Endometrium (tissue), 2 donors: ENCODE measurements at regions not wholly inside any gene's neighbourhood (a gene's known extent, or its start where the extent isn't known, plus 50 kb on each side); places are given as distances from the start of the nearest gene placed in this dataset.

Source experiments
- FAIRE-seq: peaks from 2 replicates; lab custom pipeline; 2012; peaks lifted over from hg19 to GRCh38; lab: Jason Lieb, UNC
- donor health status: control.
- donor health status: control.

DNA sequence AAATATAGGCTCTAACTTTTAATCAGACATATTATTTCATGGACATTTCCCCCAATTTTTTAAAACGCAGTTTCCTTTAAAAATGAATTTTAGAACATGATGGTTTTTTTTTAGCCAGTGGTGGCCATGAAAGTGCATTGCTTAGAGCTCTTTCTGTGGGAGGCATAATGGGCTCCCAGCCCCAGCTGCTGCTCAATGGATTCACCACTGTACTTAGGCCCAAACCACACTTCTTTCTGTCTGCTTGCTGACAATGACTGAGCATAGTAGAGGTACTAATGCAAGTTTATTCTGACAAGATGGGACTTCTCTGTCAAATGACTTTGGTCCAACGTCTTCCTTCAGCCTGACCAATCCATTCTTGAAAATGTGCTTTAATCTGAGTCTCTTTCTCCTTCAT is 400.2 kb upstream of the GRIA3 start:
- no peak for FAIRE-seq

DNA sequence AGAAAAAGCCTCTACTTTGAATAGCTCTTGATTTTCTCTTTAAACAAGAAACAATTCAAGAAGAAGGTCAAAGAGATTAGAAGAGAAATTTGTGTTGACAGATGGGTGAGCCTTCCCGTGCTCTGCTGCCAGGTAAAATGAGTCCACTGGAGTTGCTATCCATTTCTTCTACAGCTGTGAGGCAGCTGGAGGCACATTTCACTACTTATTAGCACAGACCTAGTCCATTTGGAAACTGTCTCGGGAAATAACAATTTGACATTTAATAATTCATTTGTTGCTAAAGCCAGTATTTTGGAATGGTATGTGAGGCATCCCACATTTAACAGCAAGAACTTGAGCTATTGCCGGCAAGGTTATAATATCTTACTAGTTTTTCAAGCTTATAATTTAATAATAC is 396.8 kb upstream of the GRIA3 start:
- no peak for FAIRE-seq

DNA sequence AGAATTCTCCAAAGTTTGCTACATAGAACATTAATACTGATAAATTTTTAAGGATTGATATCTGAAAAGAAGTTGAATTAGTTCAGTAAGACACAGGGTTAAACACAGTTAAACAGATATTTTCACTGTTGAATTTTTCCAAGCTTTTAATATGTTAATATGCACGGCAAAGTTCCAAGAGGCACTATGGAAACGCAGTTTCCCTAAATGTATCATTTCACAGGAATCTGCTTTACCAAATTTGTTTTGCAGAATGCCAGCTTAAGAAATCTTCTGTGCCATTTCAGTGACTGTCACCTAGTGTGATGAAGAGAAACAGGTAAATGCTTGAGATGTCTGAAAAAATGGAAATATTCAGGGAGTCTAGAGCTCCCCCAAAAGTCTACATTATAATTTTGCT is 395.9 kb upstream of the GRIA3 start:
- FAIRE-seq = no peak

DNA sequence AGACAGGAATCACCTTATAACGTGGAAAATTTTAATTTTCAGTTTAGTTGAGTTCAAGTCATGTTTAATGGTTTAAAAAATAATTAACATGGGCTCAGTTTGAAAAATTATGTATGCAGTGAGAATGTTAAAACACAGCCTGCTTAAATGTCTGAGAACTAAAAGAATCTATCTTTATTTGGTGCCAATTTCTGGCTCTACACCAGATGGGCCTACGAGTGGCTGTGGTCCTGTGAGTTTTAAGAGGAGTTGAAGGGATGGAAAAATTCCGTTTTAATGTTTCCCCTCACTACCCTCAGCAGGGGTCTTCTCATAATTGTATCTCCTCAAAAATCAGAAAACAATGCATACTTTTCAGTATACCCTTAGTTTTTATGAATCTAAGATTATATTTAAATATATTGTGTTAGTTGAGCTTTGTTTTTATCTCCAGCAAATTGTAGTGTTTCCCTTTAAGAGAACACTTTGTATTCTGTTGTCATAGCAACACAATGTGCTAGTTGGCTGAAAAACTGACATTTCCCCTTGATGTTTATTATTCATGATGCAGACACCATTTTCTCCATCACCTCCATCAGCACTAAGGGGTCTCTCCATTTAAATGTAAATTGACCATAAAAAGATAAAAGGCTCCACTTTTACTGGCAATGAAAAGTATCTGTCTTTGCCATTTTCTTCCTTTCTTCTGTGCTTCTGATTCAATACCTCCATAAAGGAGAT is 393.5 kb upstream of the GRIA3 start:
- no peak for FAIRE-seq

DNA sequence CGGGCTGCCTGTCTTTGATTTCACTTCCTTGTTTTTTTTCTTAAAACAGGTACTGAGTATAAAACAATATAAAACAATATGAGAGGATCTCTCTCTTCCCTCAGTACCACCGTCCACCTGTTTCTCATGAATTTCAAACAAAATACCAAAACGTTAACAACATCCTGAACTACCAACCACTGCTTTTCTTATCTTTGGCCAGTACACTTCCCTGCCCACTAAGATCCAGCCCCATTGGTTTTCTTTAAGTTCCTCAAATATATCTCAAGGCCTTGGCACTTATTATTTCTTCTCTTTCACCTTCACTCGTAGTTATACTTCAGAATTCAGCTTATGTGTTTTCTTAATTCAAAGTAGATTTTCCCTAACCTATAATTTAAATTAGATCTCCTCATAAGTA is 370.2 kb upstream of the GRIA3 start:
- FAIRE-seq = no peak

DNA sequence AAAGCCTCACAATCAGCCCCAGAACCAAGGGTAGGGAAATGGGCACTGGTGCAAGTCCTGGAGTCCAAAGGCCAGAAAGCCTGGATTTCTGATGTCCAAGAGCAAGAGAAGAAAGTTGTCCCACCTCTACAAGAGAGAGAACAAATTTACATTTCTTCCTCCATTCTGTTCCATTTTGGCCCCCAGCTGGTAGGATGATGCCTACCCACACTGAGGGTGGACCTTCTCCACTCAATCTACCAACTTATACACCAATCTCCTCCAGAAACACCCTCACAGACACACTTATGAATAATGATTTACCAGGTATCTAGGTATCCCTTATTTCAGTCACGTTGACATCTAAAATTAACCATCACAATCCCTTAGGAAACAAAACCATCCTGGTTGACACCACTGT is 367.8 kb upstream of the GRIA3 start:
- FAIRE-seq = no peak

DNA sequence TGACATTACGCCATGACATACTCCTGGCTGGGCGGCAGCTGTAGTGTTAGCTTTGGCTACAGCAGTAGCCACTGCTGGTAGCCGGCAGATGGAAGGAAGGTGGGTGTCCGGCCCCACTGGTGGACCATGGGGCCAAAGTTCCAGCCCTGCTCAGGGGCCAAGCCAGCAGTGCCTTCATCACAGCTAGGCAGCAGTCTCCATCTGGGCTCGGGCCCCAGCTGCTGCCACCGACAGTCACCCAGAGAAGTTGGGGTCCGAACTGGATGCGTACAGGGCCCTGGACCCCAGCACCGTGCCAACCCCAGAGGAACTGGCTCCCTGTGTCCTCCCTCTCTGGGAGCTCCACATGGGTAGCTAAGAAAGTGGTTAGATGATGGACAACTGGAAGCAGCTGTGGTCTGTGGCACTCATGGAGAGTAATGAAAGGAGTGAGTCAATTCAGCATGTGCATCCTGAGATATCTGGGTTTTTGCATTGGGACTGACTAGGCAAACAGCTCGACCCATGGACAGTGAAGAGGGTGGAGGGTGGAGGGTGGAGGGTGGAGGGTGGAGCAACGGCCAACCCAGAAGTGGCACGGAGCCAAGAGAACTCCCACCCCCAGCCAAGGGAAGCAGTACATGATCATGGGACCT is 366.6 kb upstream of the GRIA3 start:
- no peak for FAIRE-seq

DNA sequence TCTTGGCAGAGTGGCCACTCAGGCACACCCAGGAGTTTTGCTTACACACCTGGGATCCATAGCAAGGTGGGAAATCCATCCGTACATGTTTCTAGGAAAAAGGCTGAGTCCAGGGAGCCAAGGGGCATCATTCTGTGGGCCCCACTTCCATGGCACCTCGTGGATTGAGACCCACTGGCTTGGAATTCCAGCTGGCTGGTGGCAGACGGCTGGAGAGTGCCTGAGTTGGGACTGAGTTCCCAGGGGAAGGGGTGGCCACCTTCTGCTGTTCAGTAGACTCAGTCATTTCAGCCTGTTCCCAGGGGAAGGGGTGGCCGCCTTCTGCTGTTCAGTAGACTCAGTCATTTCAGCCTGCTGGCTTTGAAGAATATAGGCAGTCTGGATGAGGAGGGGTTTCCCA is 366.0 kb upstream of the GRIA3 start:
- no peak for FAIRE-seq

DNA sequence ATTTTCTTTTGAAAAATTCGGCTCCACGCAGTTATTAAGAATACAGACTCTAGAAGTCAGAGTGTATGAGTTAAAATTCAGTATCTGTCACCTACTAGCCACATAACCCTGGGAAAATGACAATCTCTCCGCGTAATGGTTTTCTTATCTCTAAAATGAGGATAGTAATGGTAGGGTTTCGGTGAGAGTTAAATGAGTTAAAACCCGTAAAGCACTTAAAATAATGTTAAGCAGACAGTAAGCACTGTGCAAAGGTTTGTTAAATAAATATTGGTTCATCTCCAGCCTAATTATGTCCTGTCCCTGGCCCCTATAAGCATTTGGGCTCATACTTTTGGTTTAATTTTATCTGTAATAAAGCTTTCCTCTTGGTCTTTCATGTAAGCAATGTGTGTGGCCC is 350.8 kb upstream of the GRIA3 start:
- FAIRE-seq = no peak

DNA sequence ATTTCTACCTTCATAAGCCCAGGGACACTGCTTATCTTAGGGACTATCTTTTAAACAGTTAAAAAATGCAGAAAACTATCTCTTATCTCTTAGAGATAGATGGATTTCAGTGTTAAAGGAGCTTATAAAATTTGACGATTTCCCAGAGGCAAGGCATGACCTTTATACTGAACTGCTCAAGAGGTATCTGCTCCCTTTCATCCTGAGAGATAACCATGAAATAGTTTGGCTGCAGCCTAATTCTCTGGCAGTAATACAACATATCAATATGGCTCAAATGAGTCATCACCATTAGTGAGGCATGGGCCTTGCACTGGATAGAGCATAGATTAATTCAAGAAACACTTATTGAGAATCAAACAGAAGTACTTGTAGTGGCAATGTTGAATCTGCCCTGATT is 348.2 kb upstream of the GRIA3 start:
- no peak for FAIRE-seq

DNA sequence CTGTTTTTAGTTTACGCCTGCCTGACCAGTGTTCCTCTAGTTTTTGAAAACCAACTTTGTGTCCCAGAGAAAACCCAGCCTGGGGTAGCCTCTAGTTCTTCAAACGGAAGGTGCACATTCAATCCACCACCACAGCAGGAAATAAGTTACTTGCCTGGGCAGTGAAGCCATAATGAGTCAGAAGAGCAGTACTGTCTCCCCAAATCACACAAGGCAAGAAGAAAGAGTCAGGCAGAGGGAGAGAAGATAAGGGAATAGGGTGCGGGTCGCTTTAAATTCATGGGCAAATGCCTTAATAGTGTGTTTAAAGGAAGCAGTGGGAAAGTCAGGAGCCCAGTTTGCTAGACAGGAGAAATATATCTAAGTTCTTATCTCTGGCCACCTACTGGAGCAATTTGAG is 333.8 kb upstream of the GRIA3 start:
- FAIRE-seq = no peak

DNA sequence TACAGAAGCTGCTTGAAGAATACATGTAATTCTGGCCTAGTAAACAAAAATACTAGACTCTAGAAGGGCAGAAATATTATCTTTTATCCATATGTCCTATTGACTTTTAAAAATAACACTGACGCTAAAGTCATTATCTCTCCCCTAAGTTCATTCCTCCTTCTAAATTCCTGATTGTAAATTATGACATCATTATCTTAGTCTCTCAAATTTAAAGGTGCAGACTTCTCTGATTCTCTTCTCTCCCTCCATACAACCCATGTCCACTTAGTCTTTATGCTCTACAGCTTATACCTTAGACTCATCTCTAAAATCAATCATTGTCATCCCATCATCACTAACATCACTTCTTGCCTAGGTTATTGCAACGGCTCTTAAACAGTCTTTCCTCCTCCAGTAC is 327.9 kb upstream of the GRIA3 start:
- no peak for FAIRE-seq

DNA sequence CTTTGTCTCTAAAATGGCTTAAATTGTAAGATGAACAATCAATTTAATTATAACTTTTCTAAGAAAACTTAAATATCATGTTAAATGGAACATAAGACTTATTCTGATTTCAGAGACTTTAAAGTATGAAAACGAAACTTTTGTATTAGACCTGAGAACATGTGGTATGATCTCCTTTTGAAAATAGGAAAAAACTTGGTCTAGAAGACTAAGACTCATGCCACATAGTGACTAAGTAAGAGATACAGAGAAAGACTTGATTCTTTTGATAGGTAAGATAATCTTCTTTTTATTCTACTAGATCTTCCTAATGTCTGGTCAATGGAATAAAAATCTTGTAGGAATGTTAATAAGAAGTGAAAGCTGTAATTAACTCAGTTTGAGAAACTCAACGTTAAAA is 326.3 kb upstream of the GRIA3 start:
- no peak for FAIRE-seq

DNA sequence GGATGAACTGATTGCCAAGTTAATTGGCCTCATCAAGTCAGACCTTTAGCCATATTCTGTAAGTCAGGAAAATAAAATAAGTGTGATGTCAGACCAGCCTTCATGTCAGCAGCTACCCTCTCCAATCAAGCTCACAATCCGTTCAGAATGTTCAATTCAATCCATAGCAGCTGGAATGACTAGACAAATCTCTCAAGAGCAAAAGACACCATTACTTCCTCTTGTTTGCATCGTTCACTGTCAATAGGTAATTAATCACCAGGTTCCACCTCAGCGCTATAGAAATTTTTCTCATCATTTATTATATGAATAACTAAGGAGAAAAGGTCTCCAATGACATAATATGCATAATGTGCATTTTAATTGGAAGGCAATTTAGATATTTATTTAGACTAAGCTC is 321.0 kb upstream of the GRIA3 start:
- FAIRE-seq = no peak

DNA sequence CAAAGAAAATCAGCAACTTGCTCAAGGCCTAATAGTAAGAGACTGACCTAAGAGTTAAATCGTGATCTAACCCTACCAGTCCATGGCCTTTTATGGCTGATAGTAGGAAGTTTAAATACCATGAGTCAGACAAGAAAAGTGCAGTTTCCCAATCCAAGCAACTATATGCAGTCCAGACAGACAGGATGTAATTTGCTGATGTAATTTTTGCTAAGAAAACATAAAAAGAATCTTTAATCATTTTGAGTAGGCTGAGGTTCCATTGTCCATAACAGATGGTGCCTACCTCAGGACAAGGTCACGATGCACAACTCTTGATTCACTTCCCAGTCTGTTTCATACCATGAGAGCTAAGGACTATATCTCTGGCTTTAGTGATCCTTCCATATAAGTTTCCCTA is 317.5 kb upstream of the GRIA3 start:
- FAIRE-seq = no peak

DNA sequence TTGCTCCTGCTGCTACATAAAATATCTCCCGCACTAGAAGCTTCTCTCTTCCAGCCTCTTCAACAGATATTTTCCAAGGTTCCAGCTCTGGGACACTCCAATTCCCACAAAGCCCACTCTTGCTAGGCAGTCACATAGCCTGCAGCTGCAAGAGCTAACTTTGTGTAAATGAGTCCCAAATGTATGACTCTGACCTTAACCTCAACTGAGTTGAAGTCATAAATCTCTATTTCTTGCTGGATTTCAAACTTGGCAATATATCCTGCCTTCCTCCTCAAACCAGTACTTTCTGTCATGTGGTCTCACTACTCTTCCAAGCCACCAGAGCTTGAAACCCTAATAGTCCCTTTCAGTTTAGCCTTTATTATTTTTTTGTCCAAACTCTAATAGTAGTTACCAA is 315.4 kb upstream of the GRIA3 start:
- FAIRE-seq = no peak

DNA sequence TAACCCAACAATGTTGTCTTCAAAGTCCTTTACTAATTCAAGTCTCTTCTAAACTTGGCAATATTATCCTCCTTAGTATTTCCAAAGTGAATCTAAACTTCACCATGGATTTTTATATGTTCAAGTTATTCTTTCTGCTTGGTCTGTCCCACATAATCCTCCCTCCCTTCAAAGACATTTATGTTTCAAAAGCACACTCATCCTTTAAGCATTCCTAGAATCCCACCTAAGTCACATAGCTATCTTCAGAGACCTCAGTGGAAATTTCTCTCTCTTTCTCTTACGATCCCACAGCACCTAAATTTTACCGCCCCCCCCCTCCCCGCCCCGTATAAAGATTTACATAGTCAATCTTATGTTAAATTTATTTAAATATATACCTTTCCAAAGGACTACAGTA is 314.9 kb upstream of the GRIA3 start:
- FAIRE-seq = no peak

DNA sequence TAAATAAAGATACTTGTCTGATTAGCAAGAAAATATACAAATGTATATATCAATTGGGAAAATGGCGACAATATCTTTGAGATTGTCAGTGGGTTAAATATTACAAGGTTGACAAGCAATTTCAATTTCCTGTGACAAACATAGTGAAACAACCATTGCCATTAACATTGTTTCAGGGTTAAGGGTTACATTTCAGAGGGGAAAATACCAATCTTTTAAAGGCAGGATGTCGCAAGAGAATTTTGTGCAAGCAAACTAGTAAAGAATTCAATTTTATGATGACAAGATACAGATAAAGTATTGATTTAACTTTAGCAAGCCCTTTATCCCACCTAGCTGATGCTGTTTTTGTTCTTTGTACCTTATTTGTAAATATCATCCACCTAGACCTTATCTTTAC is 305.8 kb upstream of the GRIA3 start:
- FAIRE-seq = no peak

DNA sequence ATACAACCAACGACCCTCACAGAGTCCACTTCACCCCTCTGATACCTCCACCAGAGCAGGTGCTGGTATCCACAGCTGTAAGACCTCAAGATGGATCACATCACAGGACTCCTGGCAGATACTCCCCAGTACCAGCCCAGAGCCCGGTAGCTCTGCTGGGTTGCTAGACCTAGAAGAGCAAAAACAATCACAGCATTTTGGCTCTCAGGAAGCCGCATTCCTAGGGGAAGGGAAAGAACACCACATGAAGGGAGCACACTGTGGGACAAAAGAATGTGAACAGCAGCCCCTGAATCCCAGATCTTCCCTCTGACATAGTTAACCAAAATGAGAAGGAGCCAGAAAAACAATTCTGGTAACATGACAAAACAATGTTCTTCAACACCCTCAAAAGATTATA is 303.1 kb upstream of the GRIA3 start:
- no peak for FAIRE-seq

DNA sequence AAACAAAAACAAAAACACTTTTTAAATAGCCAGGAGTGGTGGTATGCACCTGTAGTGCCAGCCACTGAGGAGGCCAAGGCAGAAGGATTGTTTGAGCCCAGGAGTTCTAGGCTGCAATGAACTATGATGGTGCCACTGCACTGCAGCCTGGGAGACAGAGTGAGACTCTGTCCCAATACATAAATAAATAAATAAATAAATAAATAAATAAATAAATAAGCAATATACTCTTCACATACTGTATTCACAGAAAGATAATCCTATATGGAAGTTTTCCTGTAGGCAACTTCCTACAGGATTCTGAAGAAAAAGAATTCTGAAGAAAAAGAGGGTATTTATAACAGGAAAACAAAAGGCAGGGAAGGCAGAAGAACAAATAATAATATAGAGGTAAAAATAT is 293.3 kb upstream of the GRIA3 start:
- no peak for FAIRE-seq

DNA sequence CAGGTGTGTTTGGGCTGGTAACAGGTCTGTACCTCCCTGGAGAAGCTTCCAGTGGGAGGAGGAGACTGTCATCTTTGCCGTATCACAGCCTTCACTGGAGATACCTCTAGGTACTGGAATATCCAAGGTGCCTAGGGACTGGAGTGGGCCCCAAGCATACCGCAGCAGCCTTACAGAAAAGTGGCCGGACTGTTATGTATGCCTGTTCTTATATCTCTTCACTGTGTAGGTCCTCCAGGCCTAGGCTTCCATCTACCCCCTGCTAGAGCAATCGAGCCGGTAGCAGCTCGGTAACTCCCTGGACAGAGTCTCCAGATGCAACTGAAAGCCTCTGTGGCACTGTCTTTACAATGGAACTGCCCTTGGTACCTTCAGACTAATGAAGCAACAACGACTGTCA is 277.4 kb upstream of the GRIA3 start:
- no peak for FAIRE-seq

DNA sequence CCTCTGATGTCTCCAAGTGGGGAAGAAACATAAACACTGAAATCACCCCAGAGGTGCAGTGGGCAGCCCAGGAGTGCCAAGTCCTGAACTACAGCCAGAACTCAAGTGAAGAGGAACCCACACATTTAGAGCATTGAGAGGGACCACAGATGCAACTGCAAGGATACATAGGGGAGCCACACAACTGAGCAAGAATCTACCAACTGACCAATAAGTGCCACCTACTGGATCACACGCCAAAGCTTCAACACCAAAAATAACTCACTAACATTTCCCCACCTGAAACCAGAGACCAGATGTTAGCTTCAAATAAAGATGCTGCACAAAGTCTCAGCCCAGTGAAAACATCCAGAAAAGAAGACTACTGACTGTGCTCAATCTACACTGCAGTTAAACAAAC is 276.7 kb upstream of the GRIA3 start:
- no peak for FAIRE-seq

DNA sequence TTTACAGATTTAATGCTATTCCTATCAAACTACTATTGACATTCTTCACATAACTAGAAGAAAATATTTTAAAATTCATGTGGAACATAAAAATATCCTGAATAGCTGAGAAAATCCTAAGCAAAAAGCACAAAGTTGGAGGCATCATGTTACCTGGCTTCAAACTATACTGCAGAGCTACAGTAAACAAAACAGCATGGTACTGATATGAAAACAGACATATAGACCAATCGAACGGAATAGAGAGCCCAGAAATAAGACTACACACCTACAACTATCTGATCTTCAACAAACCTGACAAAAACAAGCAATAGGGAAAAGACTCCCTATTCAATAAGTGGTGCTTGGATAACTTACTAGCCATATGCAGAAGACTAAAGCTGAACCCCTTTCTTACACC is 273.4 kb upstream of the GRIA3 start:
- FAIRE-seq = no peak

DNA sequence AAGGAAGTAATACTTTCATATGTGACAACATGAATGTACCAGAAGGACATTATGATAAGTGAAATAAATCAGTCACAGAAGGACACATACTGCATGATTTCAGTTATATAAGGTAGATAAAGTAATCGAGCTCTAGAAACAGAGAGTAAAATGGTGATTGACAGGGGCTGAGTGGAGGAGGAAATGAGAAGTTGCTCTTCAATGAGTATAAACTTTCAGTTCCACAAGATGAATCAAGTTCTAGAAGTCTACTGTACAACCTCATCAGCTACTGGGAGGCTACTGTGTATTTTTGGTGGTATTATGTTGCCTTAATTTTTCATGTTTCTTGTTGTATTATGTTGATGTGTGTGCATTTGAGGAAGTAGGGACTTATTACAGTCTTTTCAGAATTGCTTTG is 270.9 kb upstream of the GRIA3 start:
- no peak for FAIRE-seq

DNA sequence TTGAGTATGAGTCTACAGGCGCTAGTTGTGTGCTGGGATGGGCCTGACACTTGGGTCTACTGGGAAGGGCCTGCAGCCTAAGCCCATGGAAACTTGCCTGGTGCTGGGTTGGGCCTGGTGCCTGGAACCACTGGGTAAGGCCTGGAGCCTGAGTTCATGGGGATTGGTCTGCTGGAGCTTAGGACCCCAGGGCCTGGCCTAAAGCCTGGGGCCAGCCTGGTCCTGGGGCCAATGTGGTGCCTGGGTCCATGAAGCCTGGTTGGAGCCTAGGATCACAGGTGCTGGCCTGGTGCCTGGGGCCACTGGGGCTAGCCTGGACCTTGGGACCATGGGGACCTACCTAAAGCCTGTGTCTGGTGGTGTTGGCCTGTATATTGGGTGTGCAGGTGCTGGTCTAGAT is 270.3 kb upstream of the GRIA3 start:
- no peak for FAIRE-seq
